Stimulated activated CD4-positive, alpha-beta T cell treated with anti-CD3 and anti-CD28 coated beads, Interleukin-12 subunit alpha, Interleukin-12 subunit beta, amount 100 ng/mL, for 48 hours (primary cell): ENCODE measurements at regions not wholly inside any gene's neighbourhood (a gene's known extent, or its start where the extent isn't known, plus 50 kb on each side); places are given as distances from the start of the nearest gene placed in this dataset.

Experiments used
- DNase-seq, 3 donors: peaks; one replicate each; pipeline ENCODE4 v3.0.0-alpha.2; 2020; ENCODE audit warnings: low read depth in 2 of 3, low spot score in 1 of 3

DNA sequence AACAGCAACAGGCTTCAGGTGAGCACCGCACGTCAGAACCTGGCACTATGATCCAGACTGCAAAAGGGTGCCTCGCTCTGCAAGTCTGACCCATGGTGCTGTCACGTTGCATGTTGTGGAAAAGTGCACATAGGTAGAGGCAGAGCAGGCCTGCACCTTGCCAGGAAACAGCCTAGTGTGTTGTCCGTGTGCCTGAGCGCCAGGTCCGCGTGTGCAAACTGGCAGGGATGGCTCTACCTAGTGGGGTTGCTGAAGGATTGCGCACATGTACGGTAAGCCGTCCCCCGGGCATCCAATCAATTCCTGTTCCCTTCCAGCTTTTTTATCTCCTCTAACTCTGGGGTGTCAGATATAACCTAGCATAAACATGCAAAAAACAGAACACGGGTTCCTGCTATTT lies 219.5 kb downstream of the NXNL2 start:
- DNase-seq, result no peak

DNA sequence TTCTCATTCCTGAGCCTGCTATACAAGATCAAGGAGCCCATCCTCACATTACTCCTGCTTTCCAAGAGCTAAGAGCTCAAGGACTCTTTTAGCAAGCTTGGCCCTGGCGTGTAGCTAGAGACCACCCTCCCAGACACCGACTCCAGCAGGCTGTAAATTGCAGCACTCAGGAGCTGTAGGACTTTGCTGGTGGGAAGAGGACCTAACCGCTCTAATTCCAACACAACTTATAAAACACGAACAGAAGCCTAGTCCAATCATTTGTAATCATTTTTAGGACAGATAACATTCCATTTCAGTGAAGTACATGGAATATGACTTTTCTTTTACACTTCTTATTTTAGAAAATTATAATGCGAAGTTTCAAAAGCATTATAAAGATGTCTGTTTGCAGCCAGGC lies 219.9 kb downstream of the NXNL2 start:
- DNase-seq, result no peak

DNA sequence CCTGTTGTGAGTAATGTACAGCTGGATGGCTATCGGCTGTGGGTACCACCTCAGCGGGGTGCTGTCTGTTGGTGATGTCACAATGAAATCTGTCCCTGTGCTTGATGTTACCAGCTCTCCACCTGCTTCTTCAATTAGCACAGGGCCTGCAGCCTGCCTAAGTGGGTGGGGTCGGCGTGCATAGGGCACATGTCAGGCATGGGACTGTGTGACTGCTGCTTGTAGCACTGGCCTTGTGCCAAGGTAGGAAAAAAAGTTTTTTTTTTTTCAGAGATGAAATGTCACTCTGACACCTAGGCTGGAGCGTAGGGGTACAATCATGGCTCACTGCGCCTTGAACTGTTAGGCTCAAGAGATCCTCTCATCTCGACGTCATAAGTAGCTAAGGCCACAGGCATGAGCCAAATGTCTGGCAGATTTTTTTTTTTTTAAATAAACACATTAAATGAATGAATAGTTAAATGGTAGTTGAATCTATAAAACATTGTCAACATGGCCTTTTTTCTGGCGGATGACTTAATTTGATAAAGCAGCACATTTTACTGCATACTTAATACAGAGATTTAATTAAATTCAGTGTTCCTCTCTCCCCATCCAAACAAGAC lies 222.5 kb downstream of the NXNL2 start:
- no peak for DNase-seq

DNA sequence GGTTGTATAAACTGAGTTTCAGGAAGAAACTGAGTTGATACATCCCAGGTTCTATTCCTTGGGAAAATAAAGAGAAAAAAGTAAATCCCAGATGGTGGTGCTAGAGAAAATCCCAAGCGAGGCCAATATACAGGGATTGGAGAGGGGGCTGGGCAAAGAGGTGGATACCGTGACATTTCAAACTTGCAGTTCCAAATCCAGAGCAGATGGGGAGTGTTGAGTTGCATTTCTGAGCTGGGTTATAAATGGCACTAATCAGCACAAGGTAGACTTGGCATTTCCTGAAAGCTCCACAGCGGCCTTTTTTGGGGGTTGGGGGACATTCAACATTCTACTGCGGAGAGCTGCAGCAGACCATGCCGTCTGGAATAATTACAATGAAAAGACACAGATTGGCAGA lies 224.4 kb downstream of the NXNL2 start:
- no peak for DNase-seq

DNA sequence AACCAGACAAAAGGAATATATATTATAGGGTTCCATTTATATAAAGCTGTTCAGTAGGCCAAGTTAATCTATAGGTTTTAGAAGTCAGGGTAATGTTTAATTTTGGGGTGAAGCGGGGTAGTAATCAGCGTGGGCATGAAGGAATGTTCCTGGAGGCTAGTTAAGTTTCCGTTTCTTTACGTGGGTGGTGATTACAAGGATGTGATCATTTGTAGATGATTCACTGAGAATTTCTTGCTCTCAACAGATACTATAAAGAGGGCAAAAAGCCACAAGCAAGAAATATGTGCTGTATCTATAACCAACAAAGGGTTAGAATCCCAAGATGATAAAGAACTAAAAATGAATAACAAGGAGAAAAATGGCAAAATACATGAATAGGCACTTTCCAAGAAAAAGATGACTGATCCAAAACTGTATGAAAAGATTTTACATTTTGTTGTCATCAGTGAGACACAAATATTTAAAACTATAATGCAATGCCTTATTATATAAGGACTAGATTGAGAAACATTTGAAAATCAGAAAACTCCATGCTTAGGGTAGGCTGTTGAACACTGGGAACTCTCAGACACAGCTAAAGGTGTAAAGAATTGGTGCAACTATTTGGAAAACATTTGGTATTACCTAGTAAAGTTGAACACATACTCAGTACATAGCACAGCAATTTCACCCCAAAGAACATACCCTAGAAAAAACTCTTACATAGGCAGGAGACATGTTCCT lies 224.3 kb upstream of the S1PR3 start:
- no peak for DNase-seq

DNA sequence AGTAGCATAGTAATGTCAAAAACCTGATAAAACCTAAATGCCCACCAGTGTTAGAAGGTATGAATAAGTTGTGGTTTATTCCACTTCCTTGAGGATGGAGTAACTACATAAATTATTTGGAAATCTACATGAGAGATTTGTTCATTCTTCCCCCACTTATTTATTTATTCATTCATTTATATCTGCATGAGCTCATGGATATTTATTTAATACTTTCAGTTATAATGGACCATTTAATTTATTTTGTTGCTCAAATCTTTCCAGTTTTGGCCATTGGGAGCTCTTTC lies 223.8 kb upstream of the S1PR3 start:
- DNase-seq, result no peak

DNA sequence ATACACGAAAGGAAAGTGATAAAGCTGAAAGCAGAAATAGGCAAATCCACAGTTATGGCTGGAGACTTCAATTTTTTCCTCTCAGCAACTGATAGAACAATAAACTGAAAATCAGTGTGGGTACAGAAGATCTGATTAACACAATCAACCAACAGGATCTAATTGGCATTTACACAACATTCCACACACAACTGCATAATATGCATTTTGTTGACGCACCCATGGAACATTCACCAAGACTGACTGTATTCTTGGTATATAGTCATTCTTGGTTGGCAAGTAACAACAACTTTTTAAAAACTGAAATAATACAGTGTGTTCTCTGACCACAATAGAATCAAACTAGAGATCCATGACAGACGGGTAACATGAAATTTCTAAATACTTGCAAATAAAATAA lies 218.7 kb upstream of the S1PR3 start:
- DNase-seq, result no peak

DNA sequence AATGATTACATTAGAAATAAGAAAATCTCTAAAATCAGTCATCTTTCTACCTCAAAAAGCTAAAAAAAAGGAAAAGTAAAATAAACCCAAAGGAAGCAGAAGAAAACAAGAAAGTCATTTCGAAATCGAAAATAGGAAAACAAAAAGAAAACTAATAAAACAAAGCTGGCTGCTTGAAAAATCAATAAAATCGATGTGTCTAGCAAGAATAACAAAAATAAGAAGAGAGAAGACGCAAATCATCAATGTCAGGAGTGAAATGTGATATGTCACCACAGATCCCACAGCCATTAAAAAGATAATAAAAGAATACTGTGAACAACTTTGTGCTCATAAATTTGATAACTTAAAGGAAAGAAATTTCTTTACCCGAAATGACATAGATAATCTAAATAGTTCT lies 218.1 kb upstream of the S1PR3 start:
- DNase-seq, result no peak

DNA sequence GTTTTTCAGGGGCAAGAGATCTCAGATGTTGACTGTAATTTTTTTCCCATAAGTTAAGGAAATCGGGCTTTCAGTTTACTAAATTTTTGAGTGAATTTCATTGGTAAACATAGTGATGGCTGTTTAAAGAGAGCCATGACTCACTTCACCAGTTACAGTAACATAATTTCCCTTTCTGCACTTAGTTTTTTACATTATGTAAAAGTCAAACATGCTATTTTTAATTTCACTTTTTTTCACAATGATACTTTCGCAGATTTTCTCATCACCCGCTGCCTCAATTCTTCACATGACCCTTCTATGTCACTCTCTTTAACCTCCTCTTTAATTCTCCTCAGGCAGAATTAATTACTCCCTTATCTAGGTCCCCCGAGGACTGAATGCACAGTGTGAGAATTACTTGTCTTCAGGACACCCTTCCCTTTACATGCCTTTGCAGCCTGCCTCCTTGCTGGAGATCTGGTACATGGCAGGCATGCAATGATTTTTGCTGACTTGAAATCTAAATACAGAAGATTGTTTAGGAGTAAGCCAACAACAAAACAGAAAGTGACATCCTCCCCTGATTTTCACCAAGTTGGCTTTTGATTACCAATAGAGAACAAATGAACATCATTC lies 217.5 kb upstream of the S1PR3 start:
- no peak for DNase-seq

DNA sequence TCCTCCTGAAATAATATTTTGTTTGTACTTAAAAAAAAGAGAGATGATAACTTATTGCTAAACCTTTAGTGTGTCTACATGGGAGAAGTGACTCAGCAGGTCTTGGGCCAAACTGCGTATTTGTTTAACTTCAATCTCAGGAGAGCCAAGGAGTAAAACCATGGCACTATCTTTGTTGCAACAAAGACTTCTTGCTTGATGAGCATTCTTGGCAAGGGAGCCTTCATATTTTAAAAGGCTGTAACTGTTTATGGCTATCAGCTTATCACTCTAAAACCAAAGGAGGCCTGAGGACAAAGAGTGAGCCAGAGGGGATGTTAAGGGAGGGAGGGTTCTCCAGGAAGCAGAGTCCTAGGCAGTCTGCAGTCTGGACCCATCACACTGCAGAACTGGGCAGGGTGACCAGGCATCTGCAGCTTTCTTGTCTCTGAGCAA lies 216.2 kb upstream of the S1PR3 start:
- no peak for DNase-seq

DNA sequence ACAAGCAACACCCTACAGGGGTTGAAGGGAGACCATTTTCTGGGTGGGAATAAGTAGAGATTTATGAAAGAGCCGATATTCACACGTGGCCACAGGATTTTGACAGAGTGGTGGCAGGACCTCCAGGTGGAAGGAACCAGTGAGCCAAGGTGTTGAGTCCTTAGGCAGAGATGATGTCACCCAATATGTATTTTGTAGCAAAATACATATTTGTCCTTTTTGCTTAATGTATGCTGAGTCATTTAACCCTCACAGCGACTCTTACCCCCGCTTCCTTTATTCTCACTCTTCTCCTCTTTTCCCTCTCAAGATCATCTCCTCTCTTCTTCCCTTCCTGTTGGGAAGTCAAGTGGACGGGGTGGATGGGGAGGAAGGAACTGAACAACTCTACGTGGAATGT lies 215.7 kb upstream of the S1PR3 start:
- DNase-seq, result no peak

DNA sequence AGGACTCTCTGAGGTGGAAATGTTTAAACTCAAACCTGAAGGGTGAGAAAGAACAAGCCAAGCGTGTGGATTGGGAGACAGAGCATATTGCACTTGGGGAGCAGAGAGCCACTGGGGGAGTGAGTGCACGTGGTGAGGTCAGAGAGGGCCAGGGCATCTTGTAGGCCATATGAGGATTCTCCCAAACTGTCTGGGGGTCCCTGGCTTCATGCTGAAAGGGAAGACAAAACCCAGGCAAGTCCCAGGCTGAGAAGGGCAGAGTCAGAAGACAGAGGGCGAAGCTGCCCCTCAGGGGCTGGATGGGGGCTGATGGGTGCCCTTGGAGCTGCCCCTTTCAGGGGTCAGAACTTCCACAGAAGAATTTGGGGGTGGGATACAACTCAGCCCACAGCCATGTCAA lies 215.3 kb upstream of the S1PR3 start:
- DNase-seq, result no peak

DNA sequence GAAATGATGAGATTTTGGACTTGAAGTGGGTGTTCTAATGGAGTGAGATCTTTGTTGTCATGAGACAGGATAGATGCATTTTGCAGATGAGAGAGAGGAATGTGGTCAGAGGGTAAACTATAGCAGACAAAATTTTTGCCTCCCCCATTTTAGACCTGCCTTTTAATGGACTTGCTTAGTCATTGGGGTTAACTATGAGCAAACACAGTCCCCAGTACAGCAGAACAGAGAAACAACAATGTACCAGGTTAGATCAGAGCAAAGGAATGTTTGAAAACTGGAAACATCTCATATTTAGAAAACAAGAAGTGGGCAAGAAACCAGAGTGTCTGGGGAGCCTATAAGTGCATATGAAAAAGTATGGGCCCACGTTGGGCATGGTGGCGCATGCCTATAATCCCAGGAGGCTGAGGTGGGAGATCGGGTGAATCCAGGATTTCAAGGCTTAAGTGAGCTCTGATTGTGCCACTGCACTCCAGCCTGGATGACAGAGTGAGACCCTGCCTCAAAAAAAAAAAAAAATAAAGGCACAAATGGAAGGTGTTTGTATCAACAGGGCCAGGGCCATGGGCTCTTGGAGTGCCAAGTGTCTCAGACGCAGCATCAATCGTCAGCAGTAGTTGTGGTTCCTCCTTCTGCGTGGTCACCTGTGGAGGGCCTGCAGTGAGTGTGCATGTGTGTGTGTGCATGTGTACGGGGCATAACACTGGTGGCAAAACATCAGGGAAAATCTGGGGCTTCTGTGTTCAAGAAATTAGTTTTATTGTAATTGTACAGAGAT lies 214.4 kb upstream of the S1PR3 start:
- no peak for DNase-seq

DNA sequence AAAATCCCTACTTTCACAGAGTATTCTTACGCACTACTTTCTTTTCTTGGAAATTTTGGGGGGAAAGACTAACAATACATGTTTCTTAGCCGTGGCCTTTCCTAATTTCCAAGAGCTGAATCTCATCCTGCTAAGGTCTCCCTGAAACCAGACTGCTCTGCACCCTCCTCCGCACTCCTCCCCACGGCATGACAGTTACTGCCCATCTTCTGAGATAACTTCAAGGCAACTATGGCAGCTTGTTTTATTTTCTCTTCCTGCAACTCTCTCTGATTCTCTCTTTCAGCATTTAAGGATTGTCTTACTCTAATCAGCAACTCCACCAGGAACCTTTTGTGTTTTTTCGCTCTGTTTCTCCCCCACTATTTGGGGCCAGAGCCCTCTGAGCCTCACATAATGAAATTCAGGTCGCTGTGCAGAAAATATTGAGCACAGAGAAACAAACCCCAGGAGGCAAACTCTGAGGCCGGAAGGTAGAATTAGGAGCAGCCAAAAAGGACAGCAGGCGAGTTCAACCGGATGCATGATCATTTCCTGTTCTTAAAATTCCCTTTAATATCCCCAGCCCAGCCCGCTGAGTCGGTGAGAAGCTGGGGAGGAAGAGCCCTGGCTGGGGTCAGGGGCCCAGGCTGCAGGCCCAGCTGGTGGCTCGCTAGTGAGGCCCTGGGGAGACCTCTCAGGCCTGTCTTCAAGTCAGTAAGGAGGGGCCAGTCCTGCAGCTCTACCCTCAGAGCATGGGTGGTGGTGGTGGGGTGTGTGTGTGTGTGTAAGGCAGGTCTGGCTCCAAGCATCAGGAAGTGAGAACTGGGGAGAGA lies 213.6 kb upstream of the S1PR3 start:
- no peak for DNase-seq

DNA sequence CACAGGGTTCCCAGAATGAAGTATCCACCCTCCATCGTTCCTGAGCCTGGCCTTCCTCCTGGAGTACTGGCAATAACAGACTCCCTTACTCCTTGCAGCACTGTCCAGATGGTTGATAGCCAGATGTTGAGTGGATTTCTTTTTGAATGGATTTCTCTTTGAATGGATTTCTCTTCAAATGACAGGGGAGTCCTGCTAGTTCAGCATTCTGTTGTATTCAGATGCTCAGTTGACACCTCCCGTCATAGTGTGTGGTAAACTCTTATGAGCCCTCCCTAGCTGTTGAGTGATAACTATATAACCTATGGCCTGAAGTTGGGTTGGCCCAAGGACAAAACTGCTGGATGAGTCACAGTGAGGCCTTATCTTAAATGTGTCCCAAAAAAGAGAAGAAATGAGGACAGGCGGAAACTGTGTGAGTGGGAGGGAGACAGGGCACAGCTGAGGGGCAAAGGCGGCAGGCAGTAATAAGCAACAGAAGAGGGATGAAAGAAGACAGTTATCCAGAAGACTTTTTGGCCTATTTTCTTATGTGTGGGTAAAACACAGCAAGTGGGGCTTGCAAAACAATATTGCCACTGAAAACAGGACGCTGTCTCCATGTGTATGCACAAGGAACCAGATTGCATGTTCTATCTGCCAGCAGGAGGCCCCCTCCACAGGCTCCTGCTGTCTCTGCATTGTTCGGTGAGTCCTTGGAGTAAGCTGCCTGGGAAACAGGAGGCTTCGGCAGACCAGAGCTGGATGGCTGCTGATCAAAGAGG lies 209.5 kb upstream of the S1PR3 start:
- no peak for DNase-seq

DNA sequence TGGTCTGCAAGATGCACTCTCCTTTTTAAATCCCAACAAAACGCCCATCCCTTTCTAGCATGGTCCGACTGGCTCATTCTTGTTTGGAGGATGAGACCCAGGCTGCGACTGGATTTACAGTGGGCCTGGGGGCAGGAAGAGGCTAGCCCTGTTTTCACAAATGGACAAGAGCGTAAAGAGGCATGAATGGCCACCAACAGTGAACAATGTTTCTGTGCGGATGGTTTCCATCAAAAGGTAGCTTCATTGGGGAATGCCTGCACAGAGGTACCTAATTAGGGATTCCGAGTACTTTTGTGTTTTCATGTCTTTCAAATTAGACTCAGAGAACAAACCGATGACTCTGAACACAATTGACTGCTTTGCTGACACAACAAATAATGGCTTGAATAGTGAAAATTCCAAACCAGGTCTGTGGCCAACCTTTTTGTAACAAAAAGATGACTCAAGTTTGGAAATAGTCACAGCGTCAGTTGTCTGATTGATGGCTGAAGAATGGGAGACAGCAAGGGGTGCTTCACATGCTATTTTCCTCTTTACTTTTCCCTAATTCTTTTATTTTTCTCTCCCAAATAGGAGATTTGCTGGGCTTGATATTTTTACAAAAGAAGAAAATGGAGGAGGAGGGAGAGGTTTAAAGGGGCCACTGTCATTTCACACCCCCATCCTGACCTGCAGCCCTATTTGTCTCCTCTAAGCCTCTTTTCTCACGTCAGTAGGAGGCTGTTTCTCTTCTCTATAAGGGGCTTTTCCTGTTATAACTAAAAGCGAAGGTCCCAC lies 208.1 kb upstream of the S1PR3 start:
- DNase-seq, result no peak

DNA sequence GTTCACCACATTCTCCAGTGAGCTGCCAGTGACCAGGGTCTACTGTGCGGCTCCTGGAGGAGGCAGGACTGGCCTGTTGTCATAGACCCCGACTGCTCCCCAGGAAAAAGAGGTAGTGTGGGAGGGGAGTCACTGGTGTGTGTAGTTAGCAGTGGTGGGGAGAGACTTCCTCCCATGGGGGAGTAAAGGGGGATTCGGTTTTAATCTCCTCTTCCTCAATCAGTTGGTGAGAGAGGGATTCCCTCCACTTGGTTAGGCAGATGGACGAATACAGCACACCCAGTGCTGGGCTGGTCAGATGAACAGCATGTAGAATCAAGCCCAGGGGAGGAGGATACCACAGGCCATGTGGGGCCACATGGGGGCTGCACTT lies 207.6 kb upstream of the S1PR3 start:
- DNase-seq, result no peak

DNA sequence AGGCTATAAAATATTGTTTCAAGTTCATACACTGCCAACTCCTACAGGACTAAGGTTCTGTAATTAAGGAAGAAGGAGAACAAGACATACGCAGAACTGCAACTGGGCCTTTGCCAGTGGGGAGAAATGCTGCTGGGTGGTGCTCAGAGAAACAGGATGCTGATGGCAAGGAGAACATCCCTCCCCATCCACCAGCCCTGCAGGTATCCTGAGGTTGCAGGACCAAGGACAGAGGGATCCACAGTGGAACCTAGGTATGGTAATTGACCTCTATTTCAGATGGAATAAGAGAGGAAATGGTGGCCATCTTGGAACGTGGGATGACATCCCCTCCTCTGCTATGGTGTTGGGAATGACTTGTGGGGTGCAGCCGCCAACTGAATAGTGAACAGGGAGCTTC lies 206.3 kb upstream of the S1PR3 start:
- DNase-seq, result no peak

DNA sequence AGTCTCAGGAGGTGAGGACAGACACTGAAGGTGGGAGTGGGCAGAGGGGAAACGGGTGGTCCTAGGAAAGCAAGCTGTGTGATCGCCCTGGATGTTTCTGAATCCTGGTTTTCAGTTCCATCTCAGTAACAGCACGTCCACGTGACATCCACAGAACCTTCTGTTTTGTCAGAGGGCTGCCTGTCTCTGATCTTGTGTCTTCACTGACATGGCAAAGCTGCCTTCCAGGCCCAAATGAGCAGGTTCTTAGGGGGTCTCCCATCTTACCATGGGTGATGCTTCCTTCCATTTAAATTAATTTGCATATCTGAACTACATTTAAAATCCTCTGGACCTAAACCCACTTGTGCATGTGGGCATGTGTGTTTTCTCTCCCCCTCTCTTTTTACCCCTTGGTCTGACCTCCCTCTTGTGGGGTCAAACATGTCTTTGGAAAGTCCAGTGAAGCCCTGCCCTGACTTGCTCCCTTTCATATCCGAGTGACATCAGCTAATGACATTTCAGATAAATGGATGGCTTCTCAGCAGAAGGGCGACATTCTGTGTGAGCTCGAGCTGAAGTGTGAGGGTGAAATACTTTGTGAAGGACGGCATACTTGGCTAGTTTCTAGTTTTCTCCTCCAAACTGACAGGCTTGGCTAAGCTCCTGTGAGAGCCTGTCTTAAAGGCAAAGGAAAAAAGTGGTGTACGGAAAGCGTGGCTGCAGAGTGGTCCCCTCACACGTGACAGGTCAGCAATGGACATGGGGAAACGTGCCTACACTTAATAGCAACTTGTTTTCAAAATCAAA lies 204.8 kb upstream of the S1PR3 start:
- DNase-seq, result no peak
